Stimulated activated CD4-positive, alpha-beta T cell treated with anti-CD3 and anti-CD28 coated beads, TNF-alpha, amount 100 ng/mL, for 24 hours (primary cell): ENCODE measurements at regions not wholly inside any gene's neighbourhood (a gene's known extent, or its start where the extent isn't known, plus 50 kb on each side); places are given as distances from the start of the nearest gene placed in this dataset.
"Not testable (repeated sequence)": the region's sequence is repeated elsewhere in the genome, so short reads cannot be mapped to it uniquely, and the experiment has no call there.

Experiments used
- DNase-seq, 3 experiments: peaks; one replicate each; pipeline ENCODE4 v3.0.0-alpha.2; 2020; ENCODE audit warnings: low read depth in 3 of 3

GRCh38 chr6:66166713-66167112, 459.7 kb upstream of the EYS start:
- not testable (repeated sequence) for DNase-seq

GRCh38 chr6:66161546-66162108, 454.6 kb upstream of the EYS start:
- DNase-seq = no peak

GRCh38 chr6:66159937-66160336, 452.9 kb upstream of the EYS start:
- DNase-seq = no peak

- DNase-seq = no peak
Measured at GRCh38 chr6:66153247-66153646, 446.2 kb upstream of the EYS start.

GRCh38 chr6:66149132-66149531, 442.1 kb upstream of the EYS start:
- DNase-seq = no peak

GRCh38 chr6:66145867-66146266, 438.8 kb upstream of the EYS start:
- no peak for DNase-seq

- no peak for DNase-seq
Measured at GRCh38 chr6:66134021-66134420, 427.0 kb upstream of the EYS start.

- DNase-seq = no peak
Measured at GRCh38 chr6:66128656-66129055, 421.6 kb upstream of the EYS start.

- DNase-seq = no peak
Measured at GRCh38 chr6:66128243-66128642, 421.2 kb upstream of the EYS start.

GRCh38 chr6:66127061-66127460, 420.0 kb upstream of the EYS start:
- no peak for DNase-seq

GRCh38 chr6:66126358-66126757, 419.3 kb upstream of the EYS start:
- no peak for DNase-seq

- DNase-seq = no peak
Measured at GRCh38 chr6:66103954-66104353, 396.9 kb upstream of the EYS start.

GRCh38 chr6:66103354-66103753, 396.3 kb upstream of the EYS start:
- no peak for DNase-seq

GRCh38 chr6:66096679-66097078, 389.7 kb upstream of the EYS start:
- no peak for DNase-seq

- DNase-seq = no peak
Measured at GRCh38 chr6:66094615-66095014, 387.6 kb upstream of the EYS start.

GRCh38 chr6:66092306-66092705, 385.3 kb upstream of the EYS start:
- DNase-seq = not testable (repeated sequence)

GRCh38 chr6:66086532-66086931, 379.5 kb upstream of the EYS start:
- no peak for DNase-seq

GRCh38 chr6:66082914-66083313, 375.9 kb upstream of the EYS start:
- DNase-seq = no peak

GRCh38 chr6:66068907-66069306, 361.9 kb upstream of the EYS start:
- no peak for DNase-seq

GRCh38 chr6:66068033-66068432, 361.0 kb upstream of the EYS start:
- no peak for DNase-seq

- no peak for DNase-seq
Measured at GRCh38 chr6:66065313-66065712, 358.3 kb upstream of the EYS start.

- no peak for DNase-seq
Measured at GRCh38 chr6:66057034-66057433, 350.0 kb upstream of the EYS start.

GRCh38 chr6:66054967-66055366, 347.9 kb upstream of the EYS start:
- DNase-seq = no peak

GRCh38 chr6:66051812-66052211, 344.8 kb upstream of the EYS start:
- no peak for DNase-seq
